ENCODE measurements at regions not wholly inside any gene's neighbourhood (a gene's known extent, or its start where the extent isn't known, plus 50 kb on each side); places are given as distances from the start of the nearest gene placed in this dataset.

DNA sequence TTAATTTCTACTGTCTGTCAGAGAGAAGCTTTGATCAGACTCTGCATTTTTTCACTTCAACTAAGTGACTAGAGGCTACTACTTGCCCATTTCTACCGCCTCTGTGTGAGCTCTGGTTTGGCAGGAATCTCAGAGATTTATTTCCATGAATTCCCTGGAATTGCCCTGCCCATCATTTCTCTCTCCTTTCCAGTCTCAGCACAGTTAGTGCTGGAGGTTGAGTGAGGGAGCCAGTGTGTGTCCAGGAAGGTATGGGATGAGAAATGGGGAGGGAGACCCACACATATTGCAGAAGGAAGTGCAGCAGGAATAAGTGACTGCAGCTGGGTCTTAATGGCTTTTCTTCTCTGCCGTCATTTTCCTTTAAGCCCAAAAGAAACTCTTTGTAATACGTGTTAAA, 443.1 kb upstream of the ZNF462 start (continued):
- TF ChIP-seq, protein P1, sequence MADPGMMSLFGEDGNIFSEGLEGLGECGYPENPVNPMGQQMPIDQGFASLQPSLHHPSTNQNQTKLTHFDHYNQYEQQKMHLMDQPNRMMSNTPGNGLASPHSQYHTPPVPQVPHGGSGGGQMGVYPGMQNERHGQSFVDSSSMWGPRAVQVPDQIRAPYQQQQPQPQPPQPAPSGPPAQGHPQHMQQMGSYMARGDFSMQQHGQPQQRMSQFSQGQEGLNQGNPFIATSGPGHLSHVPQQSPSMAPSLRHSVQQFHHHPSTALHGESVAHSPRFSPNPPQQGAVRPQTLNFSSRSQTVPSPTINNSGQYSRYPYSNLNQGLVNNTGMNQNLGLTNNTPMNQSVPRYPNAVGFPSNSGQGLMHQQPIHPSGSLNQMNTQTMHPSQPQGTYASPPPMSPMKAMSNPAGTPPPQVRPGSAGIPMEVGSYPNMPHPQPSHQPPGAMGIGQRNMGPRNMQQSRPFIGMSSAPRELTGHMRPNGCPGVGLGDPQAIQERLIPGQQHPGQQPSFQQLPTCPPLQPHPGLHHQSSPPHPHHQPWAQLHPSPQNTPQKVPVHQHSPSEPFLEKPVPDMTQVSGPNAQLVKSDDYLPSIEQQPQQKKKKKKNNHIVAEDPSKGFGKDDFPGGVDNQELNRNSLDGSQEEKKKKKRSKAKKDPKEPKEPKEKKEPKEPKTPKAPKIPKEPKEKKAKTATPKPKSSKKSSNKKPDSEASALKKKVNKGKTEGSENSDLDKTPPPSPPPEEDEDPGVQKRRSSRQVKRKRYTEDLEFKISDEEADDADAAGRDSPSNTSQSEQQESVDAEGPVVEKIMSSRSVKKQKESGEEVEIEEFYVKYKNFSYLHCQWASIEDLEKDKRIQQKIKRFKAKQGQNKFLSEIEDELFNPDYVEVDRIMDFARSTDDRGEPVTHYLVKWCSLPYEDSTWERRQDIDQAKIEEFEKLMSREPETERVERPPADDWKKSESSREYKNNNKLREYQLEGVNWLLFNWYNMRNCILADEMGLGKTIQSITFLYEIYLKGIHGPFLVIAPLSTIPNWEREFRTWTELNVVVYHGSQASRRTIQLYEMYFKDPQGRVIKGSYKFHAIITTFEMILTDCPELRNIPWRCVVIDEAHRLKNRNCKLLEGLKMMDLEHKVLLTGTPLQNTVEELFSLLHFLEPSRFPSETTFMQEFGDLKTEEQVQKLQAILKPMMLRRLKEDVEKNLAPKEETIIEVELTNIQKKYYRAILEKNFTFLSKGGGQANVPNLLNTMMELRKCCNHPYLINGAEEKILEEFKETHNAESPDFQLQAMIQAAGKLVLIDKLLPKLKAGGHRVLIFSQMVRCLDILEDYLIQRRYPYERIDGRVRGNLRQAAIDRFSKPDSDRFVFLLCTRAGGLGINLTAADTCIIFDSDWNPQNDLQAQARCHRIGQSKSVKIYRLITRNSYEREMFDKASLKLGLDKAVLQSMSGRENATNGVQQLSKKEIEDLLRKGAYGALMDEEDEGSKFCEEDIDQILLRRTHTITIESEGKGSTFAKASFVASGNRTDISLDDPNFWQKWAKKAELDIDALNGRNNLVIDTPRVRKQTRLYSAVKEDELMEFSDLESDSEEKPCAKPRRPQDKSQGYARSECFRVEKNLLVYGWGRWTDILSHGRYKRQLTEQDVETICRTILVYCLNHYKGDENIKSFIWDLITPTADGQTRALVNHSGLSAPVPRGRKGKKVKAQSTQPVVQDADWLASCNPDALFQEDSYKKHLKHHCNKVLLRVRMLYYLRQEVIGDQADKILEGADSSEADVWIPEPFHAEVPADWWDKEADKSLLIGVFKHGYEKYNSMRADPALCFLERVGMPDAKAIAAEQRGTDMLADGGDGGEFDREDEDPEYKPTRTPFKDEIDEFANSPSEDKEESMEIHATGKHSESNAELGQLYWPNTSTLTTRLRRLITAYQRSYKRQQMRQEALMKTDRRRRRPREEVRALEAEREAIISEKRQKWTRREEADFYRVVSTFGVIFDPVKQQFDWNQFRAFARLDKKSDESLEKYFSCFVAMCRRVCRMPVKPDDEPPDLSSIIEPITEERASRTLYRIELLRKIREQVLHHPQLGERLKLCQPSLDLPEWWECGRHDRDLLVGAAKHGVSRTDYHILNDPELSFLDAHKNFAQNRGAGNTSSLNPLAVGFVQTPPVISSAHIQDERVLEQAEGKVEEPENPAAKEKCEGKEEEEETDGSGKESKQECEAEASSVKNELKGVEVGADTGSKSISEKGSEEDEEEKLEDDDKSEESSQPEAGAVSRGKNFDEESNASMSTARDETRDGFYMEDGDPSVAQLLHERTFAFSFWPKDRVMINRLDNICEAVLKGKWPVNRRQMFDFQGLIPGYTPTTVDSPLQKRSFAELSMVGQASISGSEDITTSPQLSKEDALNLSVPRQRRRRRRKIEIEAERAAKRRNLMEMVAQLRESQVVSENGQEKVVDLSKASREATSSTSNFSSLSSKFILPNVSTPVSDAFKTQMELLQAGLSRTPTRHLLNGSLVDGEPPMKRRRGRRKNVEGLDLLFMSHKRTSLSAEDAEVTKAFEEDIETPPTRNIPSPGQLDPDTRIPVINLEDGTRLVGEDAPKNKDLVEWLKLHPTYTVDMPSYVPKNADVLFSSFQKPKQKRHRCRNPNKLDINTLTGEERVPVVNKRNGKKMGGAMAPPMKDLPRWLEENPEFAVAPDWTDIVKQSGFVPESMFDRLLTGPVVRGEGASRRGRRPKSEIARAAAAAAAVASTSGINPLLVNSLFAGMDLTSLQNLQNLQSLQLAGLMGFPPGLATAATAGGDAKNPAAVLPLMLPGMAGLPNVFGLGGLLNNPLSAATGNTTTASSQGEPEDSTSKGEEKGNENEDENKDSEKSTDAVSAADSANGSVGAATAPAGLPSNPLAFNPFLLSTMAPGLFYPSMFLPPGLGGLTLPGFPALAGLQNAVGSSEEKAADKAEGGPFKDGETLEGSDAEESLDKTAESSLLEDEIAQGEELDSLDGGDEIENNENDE (IDR thresholded peaks at IDR 0.05; ENCODE audit: insufficient replicate concordance, low read length), result no peak
- TF ChIP-seq, protein P2, sequence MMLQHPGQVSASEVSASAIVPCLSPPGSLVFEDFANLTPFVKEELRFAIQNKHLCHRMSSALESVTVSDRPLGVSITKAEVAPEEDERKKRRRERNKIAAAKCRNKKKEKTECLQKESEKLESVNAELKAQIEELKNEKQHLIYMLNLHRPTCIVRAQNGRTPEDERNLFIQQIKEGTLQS (IDR thresholded peaks at IDR 0.05; ENCODE audit: insufficient read depth, low read depth, low read length), result no peak
- TF ChIP-seq SP1 (IDR thresholded peaks at IDR 0.05; ENCODE audit: low read depth, low read length), result no peak
- no peak for TF ChIP-seq POLR2AphosphoS5 (IDR thresholded peaks at IDR 0.05; ENCODE audit: low read depth, low read length)
- no peak for TF ChIP-seq EGR1 (IDR thresholded peaks at IDR 0.05; ENCODE audit: borderline replicate concordance, low read depth, low read length)
- no peak for TF ChIP-seq JUND (IDR thresholded peaks at IDR 0.05; ENCODE audit: low read length)
- no peak for TF ChIP-seq SAP30 (IDR thresholded peaks at IDR 0.05; ENCODE audit: insufficient read depth, insufficient replicate concordance, low read length)
- TF ChIP-seq RXRA (IDR thresholded peaks at IDR 0.05; ENCODE audit: insufficient read depth, low read depth, low read length), result no peak
- TF ChIP-seq SP4 (IDR thresholded peaks at IDR 0.05; ENCODE audit: low read length), result no peak
- TF ChIP-seq CREB1 (IDR thresholded peaks at IDR 0.05), result no peak
- TF ChIP-seq POLR2A (IDR thresholded peaks at IDR 0.05; ENCODE audit: control extremely low read depth in 1 of 2, low read depth in 2 of 2, low read length in 2 of 2), result no peak
- no peak for TF ChIP-seq CBX5 (IDR thresholded peaks at IDR 0.05; ENCODE audit: low read depth, low read length)
- no peak for TF ChIP-seq CBX8 (IDR thresholded peaks at IDR 0.05; ENCODE audit: borderline replicate concordance, low read depth, low read length)
- TF ChIP-seq NRF1 (IDR thresholded peaks at IDR 0.05; ENCODE audit: low read depth, low read length), result no peak

Measured in H1 (cell line).